ENCODE measurements at regions not wholly inside any gene's neighbourhood (a gene's known extent, or its start where the extent isn't known, plus 50 kb on each side); places are given as distances from the start of the nearest gene placed in this dataset.
"Not testable (repeated sequence)": the region's sequence is repeated elsewhere in the genome, so short reads cannot be mapped to it uniquely, and the experiment has no call there.

- TF ChIP-seq POLR2A, CTCF (IDR thresholded peaks at IDR 0.05): not testable (repeated sequence)
Observed at GRCh38 chr21:5114893-5115645, 5406.3 kb upstream of the TPTE start.
